ENCODE measurements at regions not wholly inside any gene's neighbourhood (a gene's known extent, or its start where the extent isn't known, plus 50 kb on each side); places are given as distances from the start of the nearest gene placed in this dataset.

- no peak for DNase-seq
- no peak for ATAC-seq
- H3K9me3 ChIP-seq = peaks cover 0 to 3% of the 10 kb centered on the region in 2 donors
- H3K4me1 ChIP-seq = no peaks in the 10 kb centered on the region
- H3K4me3 ChIP-seq = no peak overlapping the region
- no peaks in the 10 kb centered on the region for H3K36me3 ChIP-seq
- H3K27ac ChIP-seq = no peak overlapping the region
- intact Hi-C loops (cut with DNase I) = no loop called here
- H3K27me3 ChIP-seq = no peaks in the 10 kb centered on the region
- TF ChIP-seq, protein P1, sequence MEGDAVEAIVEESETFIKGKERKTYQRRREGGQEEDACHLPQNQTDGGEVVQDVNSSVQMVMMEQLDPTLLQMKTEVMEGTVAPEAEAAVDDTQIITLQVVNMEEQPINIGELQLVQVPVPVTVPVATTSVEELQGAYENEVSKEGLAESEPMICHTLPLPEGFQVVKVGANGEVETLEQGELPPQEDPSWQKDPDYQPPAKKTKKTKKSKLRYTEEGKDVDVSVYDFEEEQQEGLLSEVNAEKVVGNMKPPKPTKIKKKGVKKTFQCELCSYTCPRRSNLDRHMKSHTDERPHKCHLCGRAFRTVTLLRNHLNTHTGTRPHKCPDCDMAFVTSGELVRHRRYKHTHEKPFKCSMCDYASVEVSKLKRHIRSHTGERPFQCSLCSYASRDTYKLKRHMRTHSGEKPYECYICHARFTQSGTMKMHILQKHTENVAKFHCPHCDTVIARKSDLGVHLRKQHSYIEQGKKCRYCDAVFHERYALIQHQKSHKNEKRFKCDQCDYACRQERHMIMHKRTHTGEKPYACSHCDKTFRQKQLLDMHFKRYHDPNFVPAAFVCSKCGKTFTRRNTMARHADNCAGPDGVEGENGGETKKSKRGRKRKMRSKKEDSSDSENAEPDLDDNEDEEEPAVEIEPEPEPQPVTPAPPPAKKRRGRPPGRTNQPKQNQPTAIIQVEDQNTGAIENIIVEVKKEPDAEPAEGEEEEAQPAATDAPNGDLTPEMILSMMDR (IDR thresholded peaks at IDR 0.05) = no peak
Measured at GRCh38 chr10:1851762-1852161, 114.4 kb upstream of the ADARB2 start.

DNA sequence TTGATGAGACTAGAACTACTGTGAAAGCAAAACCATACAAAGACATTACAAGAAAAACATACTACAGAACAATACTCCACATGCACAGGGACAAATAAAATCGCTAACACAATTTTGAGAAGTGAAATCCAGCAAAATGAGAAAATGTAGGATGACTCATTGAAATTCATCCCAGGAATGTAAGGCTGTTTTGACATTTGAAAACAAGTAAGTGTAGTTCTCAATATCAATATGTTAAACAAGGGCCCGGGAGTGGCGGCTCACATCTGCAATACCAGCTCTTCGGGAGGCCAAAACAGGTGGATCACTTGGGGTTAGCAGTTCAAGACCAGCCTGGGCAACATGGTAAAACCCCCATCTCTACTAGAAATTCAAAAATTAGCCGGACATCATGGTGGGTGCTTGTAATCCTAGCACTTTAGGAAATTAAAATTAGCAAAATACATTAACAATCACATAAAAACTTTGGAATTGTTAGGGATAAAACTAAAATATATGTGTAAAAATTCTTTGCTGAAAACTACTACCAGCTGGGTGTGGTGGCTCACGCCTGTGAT is 113.7 kb upstream of the ADARB2 start:
- TF ChIP-seq, protein P1 (IDR thresholded peaks at IDR 0.05) = no peak
- Histone ChIP-seq H3K27ac (no peak overlapping the region), H3K36me3 (no peaks in the 10 kb centered on the region), H3K27me3 (no peaks in the 10 kb centered on the region), H3K9me3 (peaks cover 0 to 3% of the 10 kb centered on the region in 2 donors), H3K4me3 (no peak overlapping the region), H3K4me1 (no peaks in the 10 kb centered on the region)
- no peak for DNase-seq
- intact Hi-C loops (cut with DNase I) = no loop called here
- ATAC-seq = no peak

- TF ChIP-seq, protein P1 (IDR thresholded peaks at IDR 0.05) = no peak
- no peak overlapping the region for H3K27ac ChIP-seq
- no peaks in the 10 kb centered on the region for H3K27me3 ChIP-seq
- intact Hi-C loops (cut with DNase I) = no loop called here
- H3K36me3 ChIP-seq = no peaks in the 10 kb centered on the region
- ATAC-seq = no peak
- no peak overlapping the region for H3K4me3 ChIP-seq
- peaks cover 0 to 3% of the 10 kb centered on the region in 2 donors for H3K9me3 ChIP-seq
- no peaks in the 10 kb centered on the region for H3K4me1 ChIP-seq
- no peak for DNase-seq
Measured at GRCh38 chr10:1847361-1847760, 110.0 kb upstream of the ADARB2 start.

DNA sequence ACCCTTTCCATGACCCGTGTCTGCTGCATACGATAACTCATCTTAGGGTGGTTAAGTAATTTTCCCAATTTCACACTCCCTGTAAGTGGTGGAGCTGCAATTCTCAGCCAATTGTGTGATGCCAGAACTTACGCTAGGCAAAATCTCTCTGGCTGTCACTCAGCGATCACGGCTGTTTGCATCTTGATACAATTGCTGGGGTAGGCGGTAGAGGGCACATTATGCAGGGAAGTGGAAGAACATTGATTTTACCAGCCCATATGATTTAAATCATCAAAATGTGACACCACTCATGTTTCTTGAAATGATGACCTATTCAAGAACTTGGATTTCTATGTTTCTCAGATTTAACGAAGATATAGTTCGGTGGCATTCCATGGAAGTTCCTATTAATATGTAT is 108.7 kb upstream of the ADARB2 start:
- H3K27me3 ChIP-seq = no peaks in the 10 kb centered on the region
- H3K27ac ChIP-seq = no peak overlapping the region
- no peak overlapping the region for H3K4me3 ChIP-seq
- H3K36me3 ChIP-seq = no peaks in the 10 kb centered on the region
- TF ChIP-seq, protein P1 (IDR thresholded peaks at IDR 0.05) = no peak
- ATAC-seq (no peak), DNase-seq (no peak)
- H3K4me1 ChIP-seq = no peaks in the 10 kb centered on the region
- intact Hi-C loops (cut with DNase I) = no loop called here
- H3K9me3 ChIP-seq = peaks cover 0 to 3% of the 10 kb centered on the region in 2 donors

DNA sequence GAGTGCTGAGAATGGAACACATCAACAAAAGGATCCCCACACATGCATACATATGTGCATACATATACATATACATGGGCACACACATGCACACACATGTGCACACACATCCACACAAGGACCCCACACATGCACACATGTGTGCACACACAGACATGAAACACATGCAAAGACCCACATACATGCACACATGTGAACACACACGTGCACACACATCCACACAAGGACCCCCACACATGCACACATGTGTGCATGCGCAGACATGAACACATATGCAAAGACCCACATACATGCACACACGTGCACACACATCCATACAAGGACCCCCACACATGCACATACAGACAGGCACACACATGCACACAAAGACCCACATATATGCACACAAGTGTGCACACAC is 104.4 kb upstream of the ADARB2 start:
- intact Hi-C loops (cut with DNase I) = no loop called here
- no peaks in the 10 kb centered on the region for H3K4me1 ChIP-seq
- no peaks in the 10 kb centered on the region for H3K36me3 ChIP-seq

More for the DNA sequence above, 104.4 kb upstream of the ADARB2 start:
- Histone ChIP-seq H3K27me3 (no peaks in the 10 kb centered on the region), H3K4me3 (no peak overlapping the region), H3K27ac (no peak overlapping the region), H3K9me3 (no peaks in the 10 kb centered on the region)
- DNase-seq (no peak), ATAC-seq (no peak)
- TF ChIP-seq, protein P1 (IDR thresholded peaks at IDR 0.05) = no peak
